ENCODE measurements at regions not wholly inside any gene's neighbourhood (a gene's known extent, or its start where the extent isn't known, plus 50 kb on each side); places are given as distances from the start of the nearest gene placed in this dataset.

GRCh38 chr10:83848677-83849076 lies 290.6 kb upstream of the GHITM start:
- TF ChIP-seq, protein P1, sequence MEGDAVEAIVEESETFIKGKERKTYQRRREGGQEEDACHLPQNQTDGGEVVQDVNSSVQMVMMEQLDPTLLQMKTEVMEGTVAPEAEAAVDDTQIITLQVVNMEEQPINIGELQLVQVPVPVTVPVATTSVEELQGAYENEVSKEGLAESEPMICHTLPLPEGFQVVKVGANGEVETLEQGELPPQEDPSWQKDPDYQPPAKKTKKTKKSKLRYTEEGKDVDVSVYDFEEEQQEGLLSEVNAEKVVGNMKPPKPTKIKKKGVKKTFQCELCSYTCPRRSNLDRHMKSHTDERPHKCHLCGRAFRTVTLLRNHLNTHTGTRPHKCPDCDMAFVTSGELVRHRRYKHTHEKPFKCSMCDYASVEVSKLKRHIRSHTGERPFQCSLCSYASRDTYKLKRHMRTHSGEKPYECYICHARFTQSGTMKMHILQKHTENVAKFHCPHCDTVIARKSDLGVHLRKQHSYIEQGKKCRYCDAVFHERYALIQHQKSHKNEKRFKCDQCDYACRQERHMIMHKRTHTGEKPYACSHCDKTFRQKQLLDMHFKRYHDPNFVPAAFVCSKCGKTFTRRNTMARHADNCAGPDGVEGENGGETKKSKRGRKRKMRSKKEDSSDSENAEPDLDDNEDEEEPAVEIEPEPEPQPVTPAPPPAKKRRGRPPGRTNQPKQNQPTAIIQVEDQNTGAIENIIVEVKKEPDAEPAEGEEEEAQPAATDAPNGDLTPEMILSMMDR (IDR thresholded peaks at IDR 0.05; ENCODE audit: insufficient read depth, low read depth, low read length, missing control alignments) = no peak
- no peak overlapping the region for H3K4me3 ChIP-seq (ENCODE audit: low read depth, low read length)
- DNase-seq (ENCODE audit: low read depth) = no peak

GRCh38 chr10:83849150-83849549 lies 290.2 kb upstream of the GHITM start:
- no peak overlapping the region for H3K4me3 ChIP-seq (ENCODE audit: low read depth, low read length)
- TF ChIP-seq, protein P1 (IDR thresholded peaks at IDR 0.05; ENCODE audit: insufficient read depth, low read depth, low read length, missing control alignments) = no peak
- no peak for DNase-seq (ENCODE audit: low read depth)

GRCh38 chr10:83852146-83852545 lies 287.2 kb upstream of the GHITM start:
- no peak overlapping the region for H3K4me3 ChIP-seq (ENCODE audit: low read depth, low read length)
- TF ChIP-seq, protein P1 (IDR thresholded peaks at IDR 0.05; ENCODE audit: insufficient read depth, low read depth, low read length, missing control alignments) = no peak
- no peak for DNase-seq (ENCODE audit: low read depth)

- TF ChIP-seq, protein P1 (IDR thresholded peaks at IDR 0.05; ENCODE audit: insufficient read depth, low read depth, low read length, missing control alignments) = no peak
- H3K4me3 ChIP-seq (ENCODE audit: low read depth, low read length) = no peak overlapping the region
- DNase-seq (ENCODE audit: low read depth) = no peak
Measured at GRCh38 chr10:83862723-83863122, 276.6 kb upstream of the GHITM start.

DNA sequence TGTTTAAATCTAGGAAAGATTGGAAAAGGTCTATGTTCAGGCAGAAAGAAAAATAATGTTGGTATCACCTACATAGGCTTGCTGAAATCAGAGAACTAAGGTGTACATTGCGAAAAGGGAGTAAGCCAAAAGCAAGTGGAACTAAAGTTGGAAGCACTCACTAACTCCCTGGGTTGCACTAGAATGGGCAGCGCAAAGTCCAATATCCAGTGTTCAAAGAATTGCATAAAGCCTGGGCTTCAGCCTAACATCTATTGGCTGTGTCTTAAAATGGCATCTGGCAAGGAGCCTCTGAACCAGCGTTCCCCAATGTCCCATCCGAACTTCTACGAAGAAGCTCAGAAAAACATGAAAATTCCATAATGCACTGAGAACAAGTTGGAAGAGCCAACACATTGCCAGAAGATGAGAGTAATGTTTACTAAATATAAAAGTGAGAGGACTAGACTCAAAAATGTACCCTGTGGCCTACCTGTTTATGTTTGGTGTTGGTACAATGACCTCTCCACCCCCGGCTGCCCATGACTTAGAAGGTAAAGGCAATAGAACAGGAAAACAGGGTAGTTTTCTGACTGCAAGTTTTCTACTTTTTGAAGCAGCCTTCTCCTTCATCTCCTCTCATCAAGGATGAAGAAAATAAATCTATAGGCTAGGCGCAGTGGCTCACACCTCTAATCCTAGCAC lies 275.9 kb upstream of the GHITM start:
- no peak for DNase-seq (ENCODE audit: low read depth)
- no peak overlapping the region for H3K4me3 ChIP-seq (ENCODE audit: low read depth, low read length)
- TF ChIP-seq, protein P1 (IDR thresholded peaks at IDR 0.05; ENCODE audit: insufficient read depth, low read depth, low read length, missing control alignments) = no peak

DNA sequence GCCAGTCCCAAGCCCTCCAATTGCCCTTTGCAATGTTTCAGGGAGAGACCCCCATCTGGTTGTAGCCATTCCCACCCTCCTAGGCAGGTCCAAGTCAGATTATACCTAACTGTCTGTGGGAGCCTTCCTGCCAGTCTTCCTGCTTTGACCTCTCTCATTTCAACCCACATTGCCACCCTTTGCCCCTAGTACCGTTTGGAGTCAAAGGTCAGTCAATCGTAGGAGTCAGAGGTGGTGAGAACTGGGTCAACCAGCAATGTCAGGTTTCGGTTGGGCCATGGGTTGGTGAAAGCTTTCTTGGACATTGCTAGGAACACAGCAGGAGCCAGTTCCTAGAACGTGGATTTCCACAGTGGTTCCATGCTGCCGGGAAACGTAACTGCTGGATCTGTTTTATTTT lies 269.4 kb upstream of the GHITM start:
- DNase-seq (ENCODE audit: low read depth) = no peak
- TF ChIP-seq, protein P1 (IDR thresholded peaks at IDR 0.05; ENCODE audit: insufficient read depth, low read depth, low read length, missing control alignments) = no peak
- no peak overlapping the region for H3K4me3 ChIP-seq (ENCODE audit: low read depth, low read length)
